Heart left ventricle (tissue), 13 donors: ENCODE measurements at regions not wholly inside any gene's neighbourhood (a gene's known extent, or its start where the extent isn't known, plus 50 kb on each side); places are given as distances from the start of the nearest gene placed in this dataset.

Experiments
- POLR2A ChIP-seq, 2 donors: fragments of 450-650 bp; IDR thresholded peaks; one replicate each; pipeline ENCODE4 v1.6.1; 2017; ENCODE audit warnings: antibody characterized with exemption in 2 of 2, mild to moderate bottlenecking in 2 of 2, moderate library complexity in 2 of 2
- TF ChIP-seq, protein P1 (sequence below), 12 donors: fragments of 200-600 bp; sonication (generic) in 4 of 12; IDR thresholded peaks; one replicate each; pipeline versions ENCODE4 v1.5.0 to v1.8.0; 2018 to 2022; ENCODE audit warnings: antibody characterized with exemption in 12 of 12, mild to moderate bottlenecking in 5 of 12
- donor health status: ischemic (EF 13 %, LVEDD 7.1; RV severe dilation, severe dysfunction).
- donor health status: DM: no; HTN: yes; CAD: no.
- donor health status: DM: no; HTN: no; CAD: no.
- donor health status: ischemic (EF 25% LVEDD 6.9; RV normal size, moderate dysfunction).
- donor health status: ischemic (EF 25% LVEDD 5.7; RV mildly dilated, moderate dysfunction).
- donor health status: ischemic (EF 35%, LVEDD 5.7; RV mildly dilated, moderate dysfunction).
- donor health status: nonischemic (EF 11% LVEDD 7.7; RV severe dilation, severe dysfunction).
- donor health status: DM: yes; HTN: yes; CAD: no.
- donor health status: PGD.
- donor health status: ischemic (EF 29% LVEDD 5.4; RV normal size, mild dysfunction).
- donor health status: nonischemic (EF 23%, LVEDD 6.1; RV moderate dilation, normal function).

GRCh38 chr7:11298220-11298619, 324.5 kb downstream of the PHF14 start:
- TF ChIP-seq, protein P1, sequence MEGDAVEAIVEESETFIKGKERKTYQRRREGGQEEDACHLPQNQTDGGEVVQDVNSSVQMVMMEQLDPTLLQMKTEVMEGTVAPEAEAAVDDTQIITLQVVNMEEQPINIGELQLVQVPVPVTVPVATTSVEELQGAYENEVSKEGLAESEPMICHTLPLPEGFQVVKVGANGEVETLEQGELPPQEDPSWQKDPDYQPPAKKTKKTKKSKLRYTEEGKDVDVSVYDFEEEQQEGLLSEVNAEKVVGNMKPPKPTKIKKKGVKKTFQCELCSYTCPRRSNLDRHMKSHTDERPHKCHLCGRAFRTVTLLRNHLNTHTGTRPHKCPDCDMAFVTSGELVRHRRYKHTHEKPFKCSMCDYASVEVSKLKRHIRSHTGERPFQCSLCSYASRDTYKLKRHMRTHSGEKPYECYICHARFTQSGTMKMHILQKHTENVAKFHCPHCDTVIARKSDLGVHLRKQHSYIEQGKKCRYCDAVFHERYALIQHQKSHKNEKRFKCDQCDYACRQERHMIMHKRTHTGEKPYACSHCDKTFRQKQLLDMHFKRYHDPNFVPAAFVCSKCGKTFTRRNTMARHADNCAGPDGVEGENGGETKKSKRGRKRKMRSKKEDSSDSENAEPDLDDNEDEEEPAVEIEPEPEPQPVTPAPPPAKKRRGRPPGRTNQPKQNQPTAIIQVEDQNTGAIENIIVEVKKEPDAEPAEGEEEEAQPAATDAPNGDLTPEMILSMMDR (IDR thresholded peaks at IDR 0.05) = no peak
- TF ChIP-seq POLR2A (IDR thresholded peaks at IDR 0.05) = no peak
